KMS-11 (cell line): ENCODE measurements at regions not wholly inside any gene's neighbourhood (a gene's known extent, or its start where the extent isn't known, plus 50 kb on each side); places are given as distances from the start of the nearest gene placed in this dataset.

Experiments used
- H2AFZ ChIP-seq: fragments of 200-600 bp; sonication (generic); 2 replicates; pipeline ENCODE4 v1.6.1; 2016; ENCODE audit warnings: antibody characterized with exemption, mixed run types, low read depth
- H3K27ac ChIP-seq: fragments of 200-600 bp; sonication (generic); 2 replicates; pipeline ENCODE4 v1.6.1; 2016; ENCODE audit warnings: mild to moderate bottlenecking, mixed run types
- H3K27me3 ChIP-seq: fragments of 200-600 bp; sonication (generic); 2 replicates; pipeline ENCODE4 v1.6.1; 2017; ENCODE audit warnings: mild to moderate bottlenecking, low read depth, mixed run types, moderate library complexity; ENCODE audit not compliant: insufficient read depth
- H3K36me3 ChIP-seq: fragments of 200-600 bp; sonication (generic); 2 replicates; pipeline ENCODE4 v1.6.1; 2017; ENCODE audit warnings: mild to moderate bottlenecking, mixed run types; ENCODE audit not compliant: insufficient read depth
- H3K4me1 ChIP-seq: fragments of 200-600 bp; sonication (generic); 2 replicates; pipeline ENCODE4 v1.6.1; 2016; ENCODE audit warnings: mild to moderate bottlenecking, low read depth, mixed run types; ENCODE audit not compliant: poor library complexity, severe bottlenecking
- H3K4me2 ChIP-seq: fragments of 200-600 bp; sonication (generic); 2 replicates; pipeline ENCODE4 v1.7.0; 2016; ENCODE audit warnings: mild to moderate bottlenecking, mixed run types
- H3K4me3 ChIP-seq: fragments of 200-600 bp; sonication (generic); IDR thresholded peaks from 2 replicates; pipeline ENCODE4 v1.6.1; 2017; ENCODE audit warnings: low read depth, low read length, mixed read lengths; ENCODE audit not compliant: insufficient read depth
- H3K79me2 ChIP-seq: fragments of 200-600 bp; sonication (generic); 2 replicates; pipeline ENCODE4 v1.6.1; 2016; ENCODE audit warnings: low read depth, mixed run types; ENCODE audit not compliant: insufficient read depth
- H3K9ac ChIP-seq: fragments of 200-600 bp; sonication (generic); 2 replicates; pipeline ENCODE4 v1.6.1; 2016; ENCODE audit warnings: mild to moderate bottlenecking, mixed run types
- H4K20me1 ChIP-seq: fragments of 200-600 bp; sonication (generic); 2 replicates; pipeline ENCODE4 v1.6.1; 2016; ENCODE audit warnings: mild to moderate bottlenecking, mixed run types; ENCODE audit not compliant: insufficient read depth
- CTCF ChIP-seq: fragments of 200-600 bp; sonication (generic); conservative IDR thresholded peaks from 2 replicates; pipeline ENCODE4 v1.6.1; 2017; ENCODE audit warnings: low read depth, mild to moderate bottlenecking, antibody characterized with exemption, low read length, moderate library complexity, mixed read lengths

GRCh38 chr4:114512595-114513295 lies 85.9 kb upstream of the UGT8 start:
- Histone ChIP-seq H3K27ac (no peak overlapping the region), H2AFZ (no peak overlapping the region), H3K4me3 (no peak overlapping the region), H3K79me2 (no peaks in the 10 kb centered on the region), H3K4me2 (no peak overlapping the region), H4K20me1 (no peaks in the 10 kb centered on the region), H3K9ac (no peak overlapping the region), H3K27me3 (no peaks in the 10 kb centered on the region), H3K4me1 (no peaks in the 10 kb centered on the region), H3K36me3 (no peaks in the 10 kb centered on the region)
- no peak for TF ChIP-seq CTCF

DNA sequence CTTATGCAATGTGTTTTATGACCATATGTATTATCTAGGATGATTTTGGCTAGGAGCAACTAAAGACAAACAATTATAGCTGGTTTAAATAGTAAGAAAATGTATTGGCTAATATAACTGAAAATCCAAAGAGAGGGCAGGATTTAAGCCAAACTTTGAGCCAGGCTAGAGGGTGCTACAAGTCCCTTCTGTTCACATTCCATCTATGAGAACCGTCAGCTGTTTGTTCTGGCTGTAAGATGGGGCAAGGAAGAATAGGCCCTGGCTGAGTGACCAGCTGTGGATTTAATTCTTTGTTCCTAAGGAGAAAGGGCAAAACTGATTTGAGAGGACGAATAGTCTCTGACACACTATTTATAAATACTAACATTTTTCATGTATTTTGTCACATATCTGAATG lies 79.2 kb upstream of the UGT8 start:
- H3K27ac ChIP-seq, result no peak overlapping the region
- no peak overlapping the region for H3K4me2 ChIP-seq
- no peak overlapping the region for H3K4me3 ChIP-seq
- H3K36me3 ChIP-seq, result no peaks in the 10 kb centered on the region
- no peak overlapping the region for H2AFZ ChIP-seq
- no peak for TF ChIP-seq CTCF
- H3K27me3 ChIP-seq, result no peaks in the 10 kb centered on the region
- H3K79me2 ChIP-seq, result no peaks in the 10 kb centered on the region
- no peaks in the 10 kb centered on the region for H3K4me1 ChIP-seq
- no peaks in the 10 kb centered on the region for H4K20me1 ChIP-seq
- no peak overlapping the region for H3K9ac ChIP-seq

DNA sequence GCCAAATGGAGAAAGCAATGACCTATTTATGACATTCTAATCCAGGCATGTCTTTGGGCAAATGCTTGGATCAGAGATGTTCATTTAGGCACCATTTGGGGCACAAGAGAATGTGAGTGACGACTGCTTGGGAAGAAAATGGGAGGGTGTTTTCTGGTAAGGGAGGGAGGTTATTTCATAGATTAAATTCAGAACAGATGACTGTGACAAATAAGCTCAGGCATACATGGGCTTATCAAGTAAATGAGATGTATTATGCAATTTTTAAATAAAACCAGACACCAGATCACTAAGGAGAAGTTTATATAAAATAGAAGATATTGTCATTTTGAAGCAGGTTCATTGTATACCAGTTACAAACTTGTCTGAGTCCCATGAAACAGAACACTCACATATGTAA lies 71.4 kb upstream of the UGT8 start:
- Histone ChIP-seq H3K9ac (no peak overlapping the region), H3K27ac (no peak overlapping the region), H3K79me2 (no peaks in the 10 kb centered on the region), H3K27me3 (no peaks in the 10 kb centered on the region), H3K4me1 (no peaks in the 10 kb centered on the region), H3K4me2 (no peak overlapping the region), H3K36me3 (no peaks in the 10 kb centered on the region), H4K20me1 (no peaks in the 10 kb centered on the region), H3K4me3 (no peak overlapping the region), H2AFZ (no peak overlapping the region)
- TF ChIP-seq CTCF, result no peak

GRCh38 chr4:114527637-114528036 lies 71.0 kb upstream of the UGT8 start:
- H3K4me2 ChIP-seq, result no peak overlapping the region
- no peak overlapping the region for H3K9ac ChIP-seq
- no peak overlapping the region for H2AFZ ChIP-seq
- no peaks in the 10 kb centered on the region for H3K36me3 ChIP-seq
- no peak overlapping the region for H3K27ac ChIP-seq
- TF ChIP-seq CTCF, result no peak
- no peaks in the 10 kb centered on the region for H3K4me1 ChIP-seq
- H4K20me1 ChIP-seq, result no peaks in the 10 kb centered on the region
- no peaks in the 10 kb centered on the region for H3K79me2 ChIP-seq
- H3K27me3 ChIP-seq, result no peaks in the 10 kb centered on the region
- H3K4me3 ChIP-seq, result no peak overlapping the region
